Naive thymus-derived CD8-positive, alpha-beta T cell (primary cell): ENCODE measurements at regions not wholly inside any gene's neighbourhood (a gene's known extent, or its start where the extent isn't known, plus 50 kb on each side); places are given as distances from the start of the nearest gene placed in this dataset.

Source experiments
- ATAC-seq, 2 donors: fragments of 150-1000 bp; cut with Tn5 transposase in 1 of 2; sonication (Bioruptor Pico), chemical (Tn5 transposase) in 1 of 2; 1 replicate in 1 of 2; 2 replicates in 1 of 2; pipeline ENCODE4 v1.10.0; 2021; ENCODE audit warnings: mild to moderate bottlenecking in 2 of 2, moderate library complexity in 2 of 2
- POLR2A ChIA-PET: fragments of 350-600 bp; sonication (Branson Sonifier 250); formaldehyde crosslinking; loops from one replicate; lab custom pipeline; 2021; ENCODE audit warnings: antibody characterized with exemption; lab: Charles Lee
- DNase-seq, 10 donors: peaks; one replicate each; pipeline versions ENCODE4 v3.0.0 to v3.0.0-alpha.2; 2020 to 2022
- H3K27ac Mint-ChIP-seq, 10 donors: one replicate each; pipeline ENCODE4 v1.8.0; 2020 to 2022; ENCODE audit warnings: mild to moderate bottlenecking in 10 of 10, mixed read lengths in 10 of 10, moderate library complexity in 4 of 10, inconsistent platforms in 1 of 10
- H3K27me3 Mint-ChIP-seq, 5 donors: one replicate each; pipeline ENCODE4 v1.8.0; 2021 to 2022; ENCODE audit warnings: mixed read lengths in 5 of 5
- H3K36me3 Mint-ChIP-seq, 3 donors: one replicate each; pipeline ENCODE4 v1.8.0; 2020 to 2022; ENCODE audit warnings: mixed read lengths in 3 of 3, mild to moderate bottlenecking in 2 of 3, inconsistent platforms in 1 of 3
- H3K4me1 Mint-ChIP-seq, 4 donors: one replicate each; pipeline ENCODE4 v1.8.0; 2021 to 2022; ENCODE audit warnings: mixed read lengths in 4 of 4
- H3K4me3 Mint-ChIP-seq, 10 donors: one replicate each; pipeline ENCODE4 v1.8.0; 2020 to 2022; ENCODE audit warnings: mild to moderate bottlenecking in 10 of 10, mixed read lengths in 10 of 10, moderate library complexity in 6 of 10, inconsistent platforms in 1 of 10
- H3K9me3 Mint-ChIP-seq, 9 donors: one replicate each; pipeline ENCODE4 v1.8.0; 2020 to 2022; ENCODE audit warnings: mixed read lengths in 9 of 9, mild to moderate bottlenecking in 3 of 9, inconsistent platforms in 1 of 9, moderate library complexity in 1 of 9

- peak overlapping the region in 6 of 10 donors; percentile 34 to 68 (median 52) for H3K4me3 Mint-ChIP-seq
- no peaks in the 10 kb centered on the region for H3K36me3 Mint-ChIP-seq
- ATAC-seq (peak; percentile 56 to 69), DNase-seq (peak in 4 of 10 donors; percentile 10 to 57 (median 19))
- peaks cover 0 to 2% (median 0%) of the 10 kb centered on the region in 5 donors for H3K27me3 Mint-ChIP-seq
- peaks cover 14 to 55% (median 42%) of the 10 kb centered on the region in 4 donors for H3K4me1 Mint-ChIP-seq
- H3K9me3 Mint-ChIP-seq = peaks cover 0 to 10% (median 3%) of the 10 kb centered on the region in 9 donors
- peak overlapping the region in 2 of 10 donors; percentile 41 to 68 for H3K27ac Mint-ChIP-seq
- POLR2A ChIA-PET = interaction anchor here (0.6 to 1.5 kb wide), 3 partner anchors 12 to 335 kb away, joined by 3 to 8 read pairs (median 3); no protein-coding TSS in a partner anchor
Observed at GRCh38 chr2:12057436-12058166, 311.2 kb downstream of the LPIN1 start.

- H3K36me3 Mint-ChIP-seq = no peaks in the 10 kb centered on the region
- no peak overlapping the region for H3K4me3 Mint-ChIP-seq
- ATAC-seq (no peak), DNase-seq (no peak)
- H3K27ac Mint-ChIP-seq = peak overlapping the region in 1 of 10 donors; percentile 41
- peaks cover 0 to 2% (median 0%) of the 10 kb centered on the region in 5 donors for H3K27me3 Mint-ChIP-seq
- peaks cover 0 to 4% (median 0%) of the 10 kb centered on the region in 9 donors for H3K9me3 Mint-ChIP-seq
- H3K4me1 Mint-ChIP-seq = peaks cover 14 to 65% (median 44%) of the 10 kb centered on the region in 4 donors
- POLR2A ChIA-PET = no interaction called here
Observed at GRCh38 chr2:12059616-12060441, 313.4 kb downstream of the LPIN1 start.

GRCh38 chr2:12060886-12061285, 314.5 kb downstream of the LPIN1 start:
- peaks cover 0 to 4% (median 0%) of the 10 kb centered on the region in 9 donors for H3K9me3 Mint-ChIP-seq
- peaks cover 0 to 2% (median 0%) of the 10 kb centered on the region in 5 donors for H3K27me3 Mint-ChIP-seq
- ATAC-seq = no peak
- no peaks in the 10 kb centered on the region for H3K36me3 Mint-ChIP-seq
- no peak for DNase-seq
- no peak overlapping the region for H3K4me3 Mint-ChIP-seq
- peaks cover 14 to 64% (median 42%) of the 10 kb centered on the region in 4 donors for H3K4me1 Mint-ChIP-seq
- POLR2A ChIA-PET = no interaction called here
- no peak overlapping the region for H3K27ac Mint-ChIP-seq

- peaks cover 14 to 58% (median 39%) of the 10 kb centered on the region in 4 donors for H3K4me1 Mint-ChIP-seq
- H3K36me3 Mint-ChIP-seq = no peaks in the 10 kb centered on the region
- POLR2A ChIA-PET = no interaction called here
- ATAC-seq = no peak
- no peak for DNase-seq
- H3K27me3 Mint-ChIP-seq = peaks cover 0 to 2% (median 0%) of the 10 kb centered on the region in 5 donors
- H3K4me3 Mint-ChIP-seq = no peak overlapping the region
- H3K9me3 Mint-ChIP-seq = peaks cover 0 to 4% (median 0%) of the 10 kb centered on the region in 9 donors
- H3K27ac Mint-ChIP-seq = peak overlapping the region in 2 of 10 donors; percentile 21 to 57
Observed at GRCh38 chr2:12061286-12062052, 315.0 kb downstream of the LPIN1 start.

GRCh38 chr2:12062053-12062395, 315.6 kb downstream of the LPIN1 start:
- Mint-ChIP-seq H3K27me3 (no peaks in the 10 kb centered on the region), H3K9me3 (peaks cover 0 to 4% (median 0%) of the 10 kb centered on the region in 9 donors), H3K36me3 (no peaks in the 10 kb centered on the region), H3K4me1 (peaks cover 15 to 56% (median 38%) of the 10 kb centered on the region in 4 donors), H3K27ac (peak overlapping the region in 4 of 10 donors; percentile 21 to 85 (median 42)), H3K4me3 (no peak overlapping the region)
- no peak for ATAC-seq
- no peak for DNase-seq
- POLR2A ChIA-PET = no interaction called here

- DNase-seq (no peak), ATAC-seq (no peak)
- H3K27ac Mint-ChIP-seq = no peak overlapping the region
- peak overlapping the region in 1 of 10 donors; percentile 21 for H3K4me3 Mint-ChIP-seq
- peaks cover 0 to 4% (median 0%) of the 10 kb centered on the region in 9 donors for H3K9me3 Mint-ChIP-seq
- POLR2A ChIA-PET = no interaction called here
- H3K4me1 Mint-ChIP-seq = peaks cover 12 to 51% (median 28%) of the 10 kb centered on the region in 4 donors
- H3K27me3 Mint-ChIP-seq = no peaks in the 10 kb centered on the region
- no peaks in the 10 kb centered on the region for H3K36me3 Mint-ChIP-seq
Observed at GRCh38 chr2:12063210-12063609, 316.8 kb downstream of the LPIN1 start.

GRCh38 chr2:12064153-12064552, 317.7 kb downstream of the LPIN1 start:
- peaks cover 10 to 41% (median 21%) of the 10 kb centered on the region in 4 donors for H3K4me1 Mint-ChIP-seq
- peak overlapping the region in 2 of 10 donors; percentile 26 to 52 for H3K4me3 Mint-ChIP-seq
- ATAC-seq = no peak
- no peak overlapping the region for H3K27ac Mint-ChIP-seq
- DNase-seq = peak in 1 of 10 donors; percentile 32
- no peaks in the 10 kb centered on the region for H3K36me3 Mint-ChIP-seq
- POLR2A ChIA-PET = no interaction called here
- H3K9me3 Mint-ChIP-seq = peaks cover 0 to 4% (median 0%) of the 10 kb centered on the region in 9 donors
- no peaks in the 10 kb centered on the region for H3K27me3 Mint-ChIP-seq

GRCh38 chr2:12066116-12066515, 319.7 kb downstream of the LPIN1 start:
- H3K4me3 Mint-ChIP-seq = no peak overlapping the region
- DNase-seq (no peak), ATAC-seq (no peak)
- peaks cover 3 to 48% (median 14%) of the 10 kb centered on the region in 4 donors for H3K4me1 Mint-ChIP-seq
- POLR2A ChIA-PET = no interaction called here
- no peak overlapping the region for H3K27ac Mint-ChIP-seq
- H3K27me3 Mint-ChIP-seq = no peaks in the 10 kb centered on the region
- peaks cover 0 to 4% (median 0%) of the 10 kb centered on the region in 9 donors for H3K9me3 Mint-ChIP-seq
- no peaks in the 10 kb centered on the region for H3K36me3 Mint-ChIP-seq

GRCh38 chr2:12066986-12067385, 320.6 kb downstream of the LPIN1 start:
- Mint-ChIP-seq H3K4me1 (peaks cover 3 to 54% (median 14%) of the 10 kb centered on the region in 4 donors), H3K36me3 (no peaks in the 10 kb centered on the region), H3K4me3 (no peak overlapping the region), H3K9me3 (peaks cover 0 to 4% (median 0%) of the 10 kb centered on the region in 9 donors), H3K27me3 (no peaks in the 10 kb centered on the region), H3K27ac (peak overlapping the region in 1 of 10 donors; percentile 45)
- POLR2A ChIA-PET = no interaction called here
- DNase-seq = no peak
- no peak for ATAC-seq

GRCh38 chr2:12068796-12069538, 322.5 kb downstream of the LPIN1 start:
- ATAC-seq (no peak), DNase-seq (no peak)
- Mint-ChIP-seq H3K9me3 (no peaks in the 10 kb centered on the region), H3K27ac (no peak overlapping the region), H3K27me3 (no peaks in the 10 kb centered on the region), H3K4me3 (no peak overlapping the region), H3K4me1 (peaks cover 4 to 54% (median 14%) of the 10 kb centered on the region in 4 donors), H3K36me3 (no peaks in the 10 kb centered on the region)
- POLR2A ChIA-PET = no interaction called here

- POLR2A ChIA-PET = no interaction called here
- Mint-ChIP-seq H3K27ac (no peak overlapping the region), H3K4me3 (no peak overlapping the region)
Observed at GRCh38 chr2:12070153-12070552, 323.7 kb downstream of the LPIN1 start.

GRCh38 chr2:12070581-12070980, 324.1 kb downstream of the LPIN1 start:
- Mint-ChIP-seq H3K4me3 (no peak overlapping the region), H3K4me1 (peaks cover 5 to 45% (median 12%) of the 10 kb centered on the region in 4 donors), H3K9me3 (no peaks in the 10 kb centered on the region), H3K36me3 (no peaks in the 10 kb centered on the region), H3K27me3 (no peaks in the 10 kb centered on the region), H3K27ac (peak overlapping the region in 1 of 10 donors; percentile 42)
- DNase-seq (no peak), ATAC-seq (no peak)
- POLR2A ChIA-PET = no interaction called here

More at GRCh38 chr2:12070153-12070552, 323.7 kb downstream of the LPIN1 start:
- no peak for DNase-seq
- no peaks in the 10 kb centered on the region for H3K27me3 Mint-ChIP-seq
- H3K9me3 Mint-ChIP-seq = no peaks in the 10 kb centered on the region
- no peak for ATAC-seq
- H3K4me1 Mint-ChIP-seq = peaks cover 5 to 48% (median 12%) of the 10 kb centered on the region in 4 donors
- H3K36me3 Mint-ChIP-seq = no peaks in the 10 kb centered on the region
